K562 (cell line): ENCODE measurements at regions not wholly inside any gene's neighbourhood (a gene's known extent, or its start where the extent isn't known, plus 50 kb on each side); places are given as distances from the start of the nearest gene placed in this dataset.
A peak's percentile ranks its signal among the peaks of the same experiment; 100 is the strongest.

Source experiments
- ATAC-seq: fragments of 200-7000 bp; cut with Tn5 transposase; 3 replicates; pipeline ENCODE4 v1.9.1; 2020; ENCODE audit warnings: moderate library complexity
- BruUV-seq: library from RNA; stranded (reverse); fragments of 400-500 nt; replicated peaks from 2 replicates; lab custom pipeline; 2021; lab: Mats Ljungman, UMichigan
- CTCF ChIA-PET: fragments of 300-600 bp; formaldehyde crosslinking; extraction: SDS; loops from one replicate; lab custom pipeline; 2021; ENCODE audit warnings: low intra/inter-chr PET ratio; lab: Yijun Ruan, JAX
- POLR2A ChIA-PET: fragments of 300-600, 350-650 bp; sonication (Branson Sonifier 250); formaldehyde crosslinking; extraction: SDS; loops from one replicate; lab custom pipeline; 2021; ENCODE audit warnings: antibody characterized with exemption, inconsistent platforms; lab: Yijun Ruan, JAX
- DNase-seq, 4 experiments: peaks; one replicate each; pipeline versions ENCODE4 v3.0.0 to v3.0.0-alpha.2; 2011 to 2018; ENCODE audit warnings: low spot score in 3 of 4, mixed read lengths in 3 of 4; ENCODE audit errors: extremely low read depth in 1 of 4
- FAIRE-seq: peaks from 2 replicates; lab custom pipeline; 2011; peaks lifted over from hg19 to GRCh38; lab: Jason Lieb, UNC
- H2AFZ ChIP-seq: 2 replicates; pipeline ENCODE4 v1.6.0; 2011; ENCODE audit warnings: low read depth, low read length, control low read depth, inconsistent platforms
- H3K27ac ChIP-seq: fragments of 200-600 bp; 3 replicates; pipeline ENCODE4 v1.8.0; 2011; ENCODE audit warnings: low read depth, mild to moderate bottlenecking, control low read depth, inconsistent platforms, low read length, moderate library complexity, mixed read lengths; ENCODE audit errors: extremely low read depth
- H3K27me3 ChIP-seq, 2 experiments: fragments of 300-600 bp in 1 of 2; 2 replicates in 1 of 2; 3 replicates in 1 of 2; pipeline versions ENCODE4 v1.6.0 to v1.8.0; 2011; ENCODE audit warnings: inconsistent platforms in 2 of 2, low read length in 2 of 2, mild to moderate bottlenecking in 1 of 2, mixed read lengths in 1 of 2, moderate library complexity in 1 of 2; ENCODE audit not compliant: control insufficient read depth in 2 of 2, insufficient read depth in 2 of 2
- H3K36me3 ChIP-seq: fragments of 300-600 bp; 3 replicates; pipeline ENCODE4 v1.8.0; 2011; ENCODE audit warnings: mild to moderate bottlenecking, low read length, inconsistent platforms; ENCODE audit not compliant: control insufficient read depth, insufficient read depth
- H3K4me1 ChIP-seq, 2 experiments: fragments of 200-600 bp in 1 of 2; replicated peaks in 1 of 2; 2 replicates in 1 of 2; 3 replicates in 1 of 2; pipeline versions ENCODE4 v1.5.1 to v1.8.0; 2011; ENCODE audit warnings: inconsistent platforms in 2 of 2, low read length in 2 of 2, mild to moderate bottlenecking in 1 of 2, mixed read lengths in 1 of 2, moderate library complexity in 1 of 2; ENCODE audit not compliant: control insufficient read depth in 2 of 2, insufficient read depth in 2 of 2
- H3K4me2 ChIP-seq: 2 replicates; pipeline ENCODE4 v1.6.1; 2011; ENCODE audit warnings: low read length, control low read depth, inconsistent platforms, mixed read lengths; ENCODE audit not compliant: insufficient read depth
- H3K4me3 ChIP-seq: fragments of 200-600 bp; sonication (generic), shearing (Covaris generic); 2 replicates; pipeline ENCODE4 v1.5.1; 2016; ENCODE audit warnings: control low read depth, inconsistent platforms
- H3K79me2 ChIP-seq: fragments of 200-600 bp; 3 replicates; pipeline ENCODE4 v1.8.0; 2011; ENCODE audit warnings: low read length, inconsistent platforms; ENCODE audit not compliant: control insufficient read depth, insufficient read depth
- H3K9ac ChIP-seq, 2 experiments: 2 replicates each; pipeline versions ENCODE4 v1.6.0 to v1.6.1; 2011; ENCODE audit warnings: low read depth in 2 of 2, low read length in 2 of 2, control low read depth in 1 of 2, inconsistent platforms in 1 of 2, mild to moderate bottlenecking in 1 of 2, mixed read lengths in 1 of 2; ENCODE audit not compliant: insufficient read depth in 1 of 2
- H3K9me1 ChIP-seq: one replicate; pipeline ENCODE4 v1.6.0; 2011; ENCODE audit warnings: inconsistent platforms, mild to moderate bottlenecking, low read length, moderate library complexity; ENCODE audit not compliant: control insufficient read depth, insufficient read depth
- H3K9me3 ChIP-seq: replicated peaks from 2 replicates; pipeline ENCODE4 v1.5.1; 2011; ENCODE audit warnings: low read depth, low read length, inconsistent platforms; ENCODE audit not compliant: control insufficient read depth, insufficient read depth
- H4K20me1 ChIP-seq: replicated peaks from 2 replicates; pipeline ENCODE4 v1.6.1; 2011; ENCODE audit warnings: low read length, inconsistent platforms, mixed read lengths; ENCODE audit not compliant: control insufficient read depth, insufficient read depth
- EP400 ChIP-seq: fragments of 450-650 bp; IDR thresholded peaks from 2 replicates; pipeline ENCODE4 v1.6.1; 2017; ENCODE audit warnings: antibody characterized with exemption, mild to moderate bottlenecking, moderate library complexity
- KLF13 ChIP-seq: fragments of 450-650 bp; IDR thresholded peaks from 2 replicates; pipeline ENCODE4 v1.6.1; 2016; ENCODE audit warnings: missing genetic modification characterization, low read depth, mild to moderate bottlenecking, missing compliant biosample characterization, moderate library complexity, borderline replicate concordance
- NFRKB ChIP-seq: fragments of 450-650 bp; IDR thresholded peaks from 2 replicates; pipeline ENCODE4 v1.6.1; 2016; ENCODE audit warnings: low read depth
- SMAD4 ChIP-seq: fragments of 250-450 bp; sonication (Bioruptor Pico); conservative IDR thresholded peaks from 2 replicates; pipeline ENCODE4 v1.8.0; 2021; ENCODE audit warnings: inconsistent platforms, mild to moderate bottlenecking, moderate library complexity
- SRF ChIP-seq, 2 experiments: fragments of 250-450, 450-650 bp in 1 of 2; sonication (Bioruptor Pico) in 1 of 2; sonication (generic) in 1 of 2; formaldehyde crosslinking; IDR thresholded peaks; 2 replicates each; pipeline versions ENCODE4 v1.5.0 to v1.5.1; 2020 to 2022; ENCODE audit warnings: mild to moderate bottlenecking in 1 of 2, missing genetic modification reagents in 1 of 2
- ZNF175 ChIP-seq: fragments of 200-800 bp; sonication (Bioruptor generic); IDR thresholded peaks from 2 replicates; pipeline ENCODE4 v1.6.1; 2016; ENCODE audit warnings: low read depth, mild to moderate bottlenecking, missing genetic modification characterization, missing compliant biosample characterization
- ZNF695 ChIP-seq: fragments of 450-650 bp; formaldehyde crosslinking; IDR thresholded peaks from 2 replicates; pipeline ENCODE4 v1.4.0; 2020; ENCODE audit warnings: mild to moderate bottlenecking, moderate library complexity
- WGBS: fragments of 100-300 bp; shearing (Covaris generic); methylation state at CpG from one replicate; pipeline ENCODE4 v1.1.6; 2016; ENCODE audit warnings: low coverage, mixed read lengths; ENCODE audit not compliant: insufficient coverage; ENCODE audit errors: missing lambda C conversion rate; 5-methylcytosine and 5-hydroxymethylcytosine counted together
- in situ Hi-C: fragments of 300-500 bp; cut with MboI; formaldehyde crosslinking; loops from 4 replicates; pipeline ENCODE4 v1.15.0; 2018; ENCODE audit warnings: inconsistent platforms, mixed read lengths
- intact Hi-C: fragments of 100-400 bp; cut with micrococcal nuclease; formaldehyde crosslinking; loops from 2 replicates; pipeline ENCODE4 v1.14.2; 2022
- TF ChIP-seq, protein P1 (sequence below): fragments of 450-650 bp; IDR thresholded peaks from 2 replicates; pipeline ENCODE4 v1.6.1; 2016

DNA sequence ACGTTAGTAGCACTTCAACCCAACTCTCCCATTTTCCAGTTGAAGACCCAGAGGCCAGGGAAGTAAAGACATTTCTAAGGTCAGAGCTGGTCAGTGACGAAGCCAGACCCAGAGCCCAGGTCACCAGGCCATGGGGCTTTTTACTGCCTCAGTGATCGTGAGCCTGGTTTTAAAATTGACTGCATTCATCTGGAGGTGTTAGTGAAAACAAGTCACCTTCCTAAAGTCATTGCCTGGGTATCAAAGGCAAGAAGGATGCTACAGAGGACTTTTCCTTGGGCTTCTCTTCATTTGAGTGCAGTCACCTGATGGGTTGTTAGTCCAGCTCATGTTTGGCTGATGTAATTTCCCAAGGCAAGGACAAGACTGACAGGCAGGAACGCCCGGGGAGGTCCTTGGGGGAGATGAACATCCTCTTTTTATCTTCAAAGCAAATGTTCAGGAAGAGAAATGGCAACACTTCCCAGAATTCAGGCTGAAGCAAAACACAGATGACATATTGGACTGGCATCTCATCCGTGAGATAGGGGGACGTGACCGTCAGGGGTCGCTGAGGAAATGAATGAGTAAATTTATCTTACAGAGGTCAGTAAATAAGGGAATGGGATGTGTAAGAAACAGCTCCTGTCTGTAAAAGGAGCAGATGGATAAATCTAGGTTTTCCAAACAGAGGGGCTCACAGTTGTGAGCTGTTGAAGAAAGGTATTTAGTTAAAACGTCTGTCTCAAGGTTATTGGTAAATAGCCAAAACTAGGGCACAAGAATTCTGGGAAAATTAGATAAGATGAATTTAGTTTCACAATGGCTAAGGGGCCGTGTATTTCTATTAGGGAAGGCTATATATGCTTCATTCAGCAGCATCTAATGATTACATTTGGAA is 201.2 kb downstream of the OPA1 start (continued):
- no peak for TF ChIP-seq SRF (CRISPR knock-in tag; IDR thresholded peaks at IDR 0.05)
- TF ChIP-seq ZNF175 (CRISPR knock-in tag) = peak; percentile 28; the same call in 1 of the 2 replicates
- TF ChIP-seq, protein P1, sequence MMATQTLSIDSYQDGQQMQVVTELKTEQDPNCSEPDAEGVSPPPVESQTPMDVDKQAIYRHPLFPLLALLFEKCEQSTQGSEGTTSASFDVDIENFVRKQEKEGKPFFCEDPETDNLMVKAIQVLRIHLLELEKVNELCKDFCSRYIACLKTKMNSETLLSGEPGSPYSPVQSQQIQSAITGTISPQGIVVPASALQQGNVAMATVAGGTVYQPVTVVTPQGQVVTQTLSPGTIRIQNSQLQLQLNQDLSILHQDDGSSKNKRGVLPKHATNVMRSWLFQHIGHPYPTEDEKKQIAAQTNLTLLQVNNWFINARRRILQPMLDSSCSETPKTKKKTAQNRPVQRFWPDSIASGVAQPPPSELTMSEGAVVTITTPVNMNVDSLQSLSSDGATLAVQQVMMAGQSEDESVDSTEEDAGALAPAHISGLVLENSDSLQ = peak; percentile 98
- 0 out of 2 replicates have a peak, but pooled peaks have one; percentile 29 for TF ChIP-seq KLF13 (tag)
- no peak for TF ChIP-seq ZNF695 (CRISPR knock-in tag)
- peak; percentile 70; the same call in 1 of the 2 replicates for TF ChIP-seq NFRKB

DNA sequence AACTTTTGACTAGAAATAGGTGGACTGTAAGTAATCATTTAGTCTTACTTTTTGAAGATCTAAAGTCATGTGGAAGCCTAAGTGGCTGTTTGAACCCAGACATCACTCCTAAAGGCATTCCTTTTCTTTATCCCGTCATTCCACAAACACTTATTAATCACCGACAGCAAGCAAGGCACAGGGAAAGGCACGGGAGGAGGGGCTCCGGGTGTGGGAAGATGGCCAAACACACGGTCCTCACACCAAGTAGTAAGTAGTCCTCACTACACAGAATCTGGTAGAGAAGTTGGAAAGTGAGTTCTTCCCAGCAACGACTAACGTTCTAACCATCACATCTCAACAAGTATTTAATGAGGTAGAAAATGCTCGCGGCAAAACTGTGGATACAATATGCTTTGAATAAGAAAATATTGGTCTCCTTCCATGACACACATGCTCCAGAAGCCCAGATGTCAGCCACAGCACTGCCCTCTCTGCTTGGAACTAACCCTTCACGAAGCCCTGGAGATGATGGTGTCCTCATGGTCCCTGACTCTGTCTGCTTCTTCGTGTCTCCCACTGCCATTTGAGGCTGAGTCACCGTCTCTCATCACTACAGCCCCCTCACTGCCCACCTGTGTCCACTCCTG is 202.2 kb downstream of the OPA1 start:
- ATAC-seq = no peak
- H3K4me1 ChIP-seq = peaks cover 5 to 29% of the 10 kb centered on the region in 2 experiments; a peak in 3 of 5 replicates
- H3K9me3 ChIP-seq = no peaks in the 10 kb centered on the region
- peak overlapping the region; percentile 12; the same call in 1 of the 2 replicates for H3K4me2 ChIP-seq
- in situ Hi-C loops (no loop called here), intact Hi-C loops (loop anchor here (2.0 kb wide), 1 partner anchor 116 kb away; no protein-coding TSS in a partner anchor)
- CTCF ChIA-PET = interaction anchor here (0.5 kb wide), 1 partner anchor 345 kb away, joined by 4 read pairs; no protein-coding TSS in a partner anchor
- H3K36me3 ChIP-seq = no peaks in the 10 kb centered on the region
- H4K20me1 ChIP-seq = no peaks in the 10 kb centered on the region
- 67% methylated on average over 12 of the region's 12 CpGs for WGBS
- BruUV-seq = no TSS peak
- POLR2A ChIA-PET = interaction anchor here (1.0 to 2.7 kb wide), 2 partner anchors 280 to 340 kb away, joined by 3 to 21 read pairs; partner anchors contain the start of gene HES1
- H3K27me3 ChIP-seq = no peaks in the 10 kb centered on the region
- FAIRE-seq = no peak
- H3K4me3 ChIP-seq = no peak overlapping the region
- H3K27ac ChIP-seq = no peak overlapping the region
- peak; percentile 36; the same call in 1 of the 2 replicates for TF ChIP-seq SMAD4 (CRISPR knock-in tag)
- TF ChIP-seq EP400 = no peak
- no peaks in the 10 kb centered on the region for H3K9me1 ChIP-seq
- H2AFZ ChIP-seq = peak overlapping the region; percentile 53
- no peak for DNase-seq
- no peaks in the 10 kb centered on the region for H3K79me2 ChIP-seq
- no peak overlapping the region for H3K9ac ChIP-seq
